Omental fat pad (tissue), 3 donors: ENCODE measurements at regions not wholly inside any gene's neighbourhood (a gene's known extent, or its start where the extent isn't known, plus 50 kb on each side); places are given as distances from the start of the nearest gene placed in this dataset.

ENCODE experiments used
- ATAC-seq: fragments of 150-250 bp; one replicate; pipeline ENCODE4 v1.9.1; 2016; ENCODE audit warnings: mild to moderate bottlenecking, moderate library complexity; ENCODE audit not compliant: low FRiP score
- DNase-seq: peaks from one replicate; pipeline ENCODE4 v3.0.0-alpha.2; 2019; ENCODE audit warnings: low spot score
- TF ChIP-seq, protein P1 (sequence below), 3 donors: fragments of 450-650 bp; IDR thresholded peaks; one replicate each; pipeline ENCODE4 v1.5.1; 2016 to 2017; ENCODE audit warnings: antibody characterized with exemption in 3 of 3, mild to moderate bottlenecking in 3 of 3, moderate library complexity in 2 of 3

DNA sequence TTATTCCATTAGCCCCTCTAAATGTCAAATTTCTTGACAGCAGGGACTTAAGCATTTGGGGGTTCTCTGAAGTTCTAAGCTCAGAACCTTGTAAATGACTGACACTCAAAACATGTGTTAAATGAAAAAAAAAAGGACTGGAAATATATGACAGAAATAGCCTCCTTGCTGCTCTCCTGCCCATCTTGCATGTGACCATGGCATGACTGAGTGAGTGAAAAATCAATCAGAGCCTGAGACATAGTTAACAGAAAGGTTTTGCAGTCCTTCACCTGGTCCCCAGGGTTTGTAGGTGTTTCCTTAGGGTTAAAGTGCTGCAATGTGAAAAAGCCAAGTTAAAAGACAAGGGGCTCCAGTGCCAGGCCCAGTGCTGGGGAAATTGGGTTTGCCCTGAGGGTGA is 168.1 kb downstream of the ZBTB18 start:
- DNase-seq: no peak
- ATAC-seq: no peak
- TF ChIP-seq, protein P1, sequence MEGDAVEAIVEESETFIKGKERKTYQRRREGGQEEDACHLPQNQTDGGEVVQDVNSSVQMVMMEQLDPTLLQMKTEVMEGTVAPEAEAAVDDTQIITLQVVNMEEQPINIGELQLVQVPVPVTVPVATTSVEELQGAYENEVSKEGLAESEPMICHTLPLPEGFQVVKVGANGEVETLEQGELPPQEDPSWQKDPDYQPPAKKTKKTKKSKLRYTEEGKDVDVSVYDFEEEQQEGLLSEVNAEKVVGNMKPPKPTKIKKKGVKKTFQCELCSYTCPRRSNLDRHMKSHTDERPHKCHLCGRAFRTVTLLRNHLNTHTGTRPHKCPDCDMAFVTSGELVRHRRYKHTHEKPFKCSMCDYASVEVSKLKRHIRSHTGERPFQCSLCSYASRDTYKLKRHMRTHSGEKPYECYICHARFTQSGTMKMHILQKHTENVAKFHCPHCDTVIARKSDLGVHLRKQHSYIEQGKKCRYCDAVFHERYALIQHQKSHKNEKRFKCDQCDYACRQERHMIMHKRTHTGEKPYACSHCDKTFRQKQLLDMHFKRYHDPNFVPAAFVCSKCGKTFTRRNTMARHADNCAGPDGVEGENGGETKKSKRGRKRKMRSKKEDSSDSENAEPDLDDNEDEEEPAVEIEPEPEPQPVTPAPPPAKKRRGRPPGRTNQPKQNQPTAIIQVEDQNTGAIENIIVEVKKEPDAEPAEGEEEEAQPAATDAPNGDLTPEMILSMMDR (IDR thresholded peaks at IDR 0.05): no peak

DNA sequence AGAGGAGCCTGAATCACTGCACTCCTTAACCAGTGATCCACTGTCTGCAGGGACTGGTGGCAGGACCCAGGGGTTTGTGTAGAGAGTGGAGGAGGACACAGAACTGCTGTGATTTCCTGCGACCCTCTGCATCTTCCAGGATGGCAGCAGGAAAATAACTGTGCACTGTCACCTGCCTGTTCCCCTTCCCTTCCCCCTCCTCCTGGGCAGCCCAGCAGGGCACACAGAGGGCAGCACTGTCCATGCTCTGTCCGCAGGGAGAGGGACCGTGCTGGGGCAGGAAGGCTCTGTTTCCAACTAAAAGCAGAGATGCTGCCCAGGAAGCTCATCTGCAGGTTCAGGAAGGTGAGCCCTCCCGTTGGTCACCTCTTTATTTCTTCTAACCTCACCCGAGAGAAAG is 168.7 kb downstream of the ZBTB18 start:
- TF ChIP-seq, protein P1 (IDR thresholded peaks at IDR 0.05): no peak
- no peak for DNase-seq
- no peak for ATAC-seq

DNA sequence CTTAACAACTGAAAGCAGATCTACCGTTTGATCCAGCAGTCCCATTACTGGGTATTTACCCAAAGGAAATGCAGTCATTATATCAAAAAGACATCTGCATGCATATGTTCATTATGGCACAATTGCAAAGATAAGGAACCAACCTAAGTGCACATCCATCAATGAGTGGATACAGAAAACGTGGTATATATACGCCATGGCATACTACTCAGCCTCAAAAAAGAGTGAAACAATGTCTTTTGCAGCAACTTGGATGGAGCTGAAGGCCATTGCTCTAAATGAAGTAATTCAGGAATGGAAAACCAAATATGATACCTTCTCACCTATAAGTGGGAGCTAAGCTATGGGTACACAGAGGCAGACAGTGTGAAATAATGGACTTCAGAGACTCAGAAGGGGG is 169.3 kb downstream of the ZBTB18 start:
- TF ChIP-seq, protein P1 (IDR thresholded peaks at IDR 0.05): no peak

DNA sequence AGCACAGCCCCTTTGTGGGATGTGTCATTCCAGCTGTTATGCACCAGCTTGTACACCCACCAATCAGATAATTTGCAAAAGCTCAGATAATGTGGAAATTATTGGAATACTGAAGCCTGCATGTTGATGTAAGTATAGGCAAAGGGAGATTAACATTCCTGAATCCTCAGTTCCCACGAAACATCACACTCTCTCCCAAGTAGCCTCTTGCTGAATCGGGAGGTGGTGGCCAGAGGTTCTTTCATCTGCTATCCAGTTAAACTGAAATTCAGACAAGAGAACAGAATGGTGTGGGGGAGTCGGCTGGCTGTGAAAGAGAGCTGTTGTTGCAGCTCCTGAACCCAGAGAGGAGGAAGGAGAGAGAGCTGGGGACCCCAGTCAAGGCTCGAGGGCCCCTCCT is 170.9 kb downstream of the ZBTB18 start:
- DNase-seq (no peak), ATAC-seq (no peak)

More for the DNA sequence above, 169.3 kb downstream of the ZBTB18 start:
- DNase-seq: no peak
- no peak for ATAC-seq

DNA sequence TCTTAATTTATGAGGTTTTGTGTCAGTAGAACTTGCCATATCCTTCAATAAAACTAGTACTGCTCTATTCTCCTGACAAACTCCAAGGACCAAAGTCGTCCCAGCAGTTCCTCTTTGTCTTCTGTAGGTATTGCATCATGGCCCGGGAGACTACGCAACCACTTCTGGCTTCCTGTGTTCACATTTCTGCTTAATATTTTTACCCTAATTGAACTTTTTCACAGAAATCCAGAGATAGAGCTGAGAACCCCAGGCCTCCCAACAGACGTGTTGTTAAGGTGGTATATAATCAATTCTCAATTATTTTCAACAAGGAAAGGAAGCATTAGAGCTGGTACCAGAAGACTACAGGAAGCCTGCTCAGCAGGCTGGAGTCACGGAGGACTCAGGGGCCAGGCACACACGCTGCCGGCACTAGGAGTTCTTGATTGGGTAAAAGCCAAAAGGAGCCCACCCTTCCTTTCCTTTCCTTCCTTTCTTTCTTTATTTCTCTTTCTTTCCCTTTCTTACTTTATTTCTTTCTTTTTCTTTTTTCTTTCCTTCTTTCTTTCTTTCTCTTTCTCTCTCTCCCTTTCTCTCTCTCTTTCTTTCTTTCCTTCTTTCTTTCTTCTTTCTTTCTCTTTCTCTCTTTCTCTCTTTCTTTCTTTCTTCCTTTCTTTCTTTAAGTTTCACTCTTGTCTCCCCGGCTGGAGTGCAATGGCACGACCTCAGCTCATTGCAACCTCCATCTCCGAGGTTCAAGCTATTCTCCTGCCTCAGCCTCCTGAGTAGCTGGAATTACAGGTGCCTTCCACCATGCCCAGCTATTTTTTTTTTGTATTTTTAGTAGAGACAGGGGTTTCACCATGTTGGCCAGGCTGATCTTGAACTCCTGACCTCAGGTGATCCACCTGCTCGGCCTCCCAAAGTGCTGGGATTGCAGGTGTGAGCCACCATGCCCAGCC is 173.7 kb downstream of the ZBTB18 start:
- DNase-seq: peak; percentile 54
- no peak for ATAC-seq
- TF ChIP-seq, protein P1 (IDR thresholded peaks at IDR 0.05): no peak

More for the DNA sequence above, 170.9 kb downstream of the ZBTB18 start:
- TF ChIP-seq, protein P1 (IDR thresholded peaks at IDR 0.05): no peak

DNA sequence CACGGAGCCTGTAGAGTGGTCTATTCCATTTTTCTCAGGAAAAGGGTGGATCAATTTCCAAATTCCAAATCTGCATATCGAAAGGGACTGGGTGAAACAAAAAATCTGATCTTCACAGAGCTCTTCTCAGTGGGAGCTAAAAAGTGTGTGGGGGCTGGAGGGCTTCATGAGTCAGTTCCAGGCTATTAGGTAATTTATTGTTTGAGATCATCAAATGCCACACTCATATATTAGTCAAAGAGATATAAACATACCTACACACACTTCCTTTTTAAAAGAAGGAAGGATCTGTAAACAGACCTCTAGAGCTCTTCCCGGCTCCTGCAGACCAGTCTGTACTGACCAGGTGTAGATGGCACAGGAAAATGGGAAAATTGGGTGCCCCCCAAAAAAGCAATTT is 175.4 kb downstream of the ZBTB18 start:
- no peak for ATAC-seq
- TF ChIP-seq, protein P1 (IDR thresholded peaks at IDR 0.05): no peak
- no peak for DNase-seq

DNA sequence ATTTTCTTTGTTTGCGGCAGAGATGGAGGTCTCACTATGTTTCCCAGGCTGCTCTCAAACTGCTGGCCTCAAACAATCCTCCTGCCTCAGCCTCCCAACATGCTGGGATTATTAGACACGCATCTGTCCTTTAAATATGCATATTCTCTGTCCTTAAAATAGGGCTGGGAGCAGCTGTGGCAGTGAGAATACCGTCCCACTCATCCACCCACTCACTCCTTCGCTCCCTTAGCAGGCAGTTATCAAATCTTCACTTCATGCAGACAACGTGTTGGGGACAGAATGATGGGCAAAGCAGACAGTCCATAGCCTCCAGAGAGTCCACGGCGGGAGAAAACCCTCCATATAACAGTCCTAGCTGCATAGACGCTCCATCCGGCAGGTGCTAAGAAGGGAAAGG is 179.4 kb downstream of the ZBTB18 start:
- DNase-seq (no peak), ATAC-seq (no peak)
- TF ChIP-seq, protein P1 (IDR thresholded peaks at IDR 0.05): no peak
